NB4 (cell line): ENCODE measurements at regions not wholly inside any gene's neighbourhood (a gene's known extent, or its start where the extent isn't known, plus 50 kb on each side); places are given as distances from the start of the nearest gene placed in this dataset.

Experiments
- DNase-seq: peaks from one replicate; pipeline ENCODE4 v3.0.0; 2010; ENCODE audit warnings: low read depth
- H3K4me3 ChIP-seq: one replicate; pipeline ENCODE4 v1.5.1; 2011; ENCODE audit warnings: mild to moderate bottlenecking, low read depth, low read length, moderate library complexity
- MYC ChIP-seq: IDR thresholded peaks from 2 replicates; pipeline ENCODE4 v1.6.1; 2011; ENCODE audit warnings: low read depth, low read length
- POLR2A ChIP-seq: IDR thresholded peaks from 2 replicates; pipeline ENCODE4 v1.6.1; 2011; ENCODE audit warnings: mild to moderate bottlenecking; ENCODE audit not compliant: insufficient read length; ENCODE audit errors: extremely low read depth
- TF ChIP-seq, protein P1 (sequence below): IDR thresholded peaks from 2 replicates; pipeline ENCODE4 v1.6.1; 2011; ENCODE audit warnings: low read depth, low read length
- TF ChIP-seq, protein P2 (sequence below): IDR thresholded peaks from one replicate; pipeline ENCODE4 v1.5.1; 2012; ENCODE audit warnings: low read depth, low read length

DNA sequence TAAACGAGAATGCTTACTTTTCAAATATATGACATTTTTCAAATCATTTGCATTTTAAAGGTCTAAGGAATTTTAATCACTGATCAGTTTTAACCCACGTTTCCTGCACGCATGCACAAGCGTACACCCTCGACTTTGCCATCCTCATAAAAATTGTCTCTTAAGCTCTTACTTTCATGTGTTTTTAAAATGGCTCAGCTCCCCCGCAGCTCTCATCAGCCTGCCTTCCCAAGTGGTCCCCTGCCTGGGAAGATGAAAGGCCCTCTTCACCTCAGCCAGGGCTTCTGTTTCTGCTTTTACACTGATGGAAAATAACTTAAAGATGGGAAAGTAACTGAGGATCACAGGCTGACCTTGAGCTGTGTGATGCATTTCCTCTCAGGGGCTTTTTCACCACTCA, 131.6 kb upstream of the LSM8 start:
- no peak for TF ChIP-seq MYC
- TF ChIP-seq, protein P1, sequence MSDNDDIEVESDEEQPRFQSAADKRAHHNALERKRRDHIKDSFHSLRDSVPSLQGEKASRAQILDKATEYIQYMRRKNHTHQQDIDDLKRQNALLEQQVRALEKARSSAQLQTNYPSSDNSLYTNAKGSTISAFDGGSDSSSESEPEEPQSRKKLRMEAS = no peak
- TF ChIP-seq, protein P2, sequence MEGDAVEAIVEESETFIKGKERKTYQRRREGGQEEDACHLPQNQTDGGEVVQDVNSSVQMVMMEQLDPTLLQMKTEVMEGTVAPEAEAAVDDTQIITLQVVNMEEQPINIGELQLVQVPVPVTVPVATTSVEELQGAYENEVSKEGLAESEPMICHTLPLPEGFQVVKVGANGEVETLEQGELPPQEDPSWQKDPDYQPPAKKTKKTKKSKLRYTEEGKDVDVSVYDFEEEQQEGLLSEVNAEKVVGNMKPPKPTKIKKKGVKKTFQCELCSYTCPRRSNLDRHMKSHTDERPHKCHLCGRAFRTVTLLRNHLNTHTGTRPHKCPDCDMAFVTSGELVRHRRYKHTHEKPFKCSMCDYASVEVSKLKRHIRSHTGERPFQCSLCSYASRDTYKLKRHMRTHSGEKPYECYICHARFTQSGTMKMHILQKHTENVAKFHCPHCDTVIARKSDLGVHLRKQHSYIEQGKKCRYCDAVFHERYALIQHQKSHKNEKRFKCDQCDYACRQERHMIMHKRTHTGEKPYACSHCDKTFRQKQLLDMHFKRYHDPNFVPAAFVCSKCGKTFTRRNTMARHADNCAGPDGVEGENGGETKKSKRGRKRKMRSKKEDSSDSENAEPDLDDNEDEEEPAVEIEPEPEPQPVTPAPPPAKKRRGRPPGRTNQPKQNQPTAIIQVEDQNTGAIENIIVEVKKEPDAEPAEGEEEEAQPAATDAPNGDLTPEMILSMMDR = no peak
- no peak for TF ChIP-seq POLR2A
- no peak overlapping the region for H3K4me3 ChIP-seq
- no peak for DNase-seq

DNA sequence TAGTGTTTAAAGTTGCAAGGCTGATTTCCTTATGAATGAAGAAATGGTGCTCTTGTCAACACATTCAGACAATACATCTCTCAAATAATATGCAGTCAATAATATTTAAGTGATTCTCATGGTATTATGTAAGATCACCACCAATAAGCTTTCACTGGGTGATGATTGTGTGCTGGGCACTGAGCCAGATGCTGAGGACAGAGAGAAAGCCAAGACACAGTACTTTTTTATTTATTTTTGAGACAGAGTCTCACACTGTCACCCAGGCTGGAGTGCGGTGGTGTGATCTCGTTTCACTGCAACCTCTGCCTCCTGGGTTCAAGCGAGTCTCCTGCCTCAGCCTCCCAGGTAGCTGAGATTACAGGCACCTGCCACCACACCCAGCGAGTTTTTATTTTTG, 130.6 kb upstream of the LSM8 start:
- no peak for DNase-seq
- no peak overlapping the region for H3K4me3 ChIP-seq
- TF ChIP-seq, protein P1 = no peak
- TF ChIP-seq POLR2A = no peak
- TF ChIP-seq MYC = no peak
- TF ChIP-seq, protein P2 = no peak

DNA sequence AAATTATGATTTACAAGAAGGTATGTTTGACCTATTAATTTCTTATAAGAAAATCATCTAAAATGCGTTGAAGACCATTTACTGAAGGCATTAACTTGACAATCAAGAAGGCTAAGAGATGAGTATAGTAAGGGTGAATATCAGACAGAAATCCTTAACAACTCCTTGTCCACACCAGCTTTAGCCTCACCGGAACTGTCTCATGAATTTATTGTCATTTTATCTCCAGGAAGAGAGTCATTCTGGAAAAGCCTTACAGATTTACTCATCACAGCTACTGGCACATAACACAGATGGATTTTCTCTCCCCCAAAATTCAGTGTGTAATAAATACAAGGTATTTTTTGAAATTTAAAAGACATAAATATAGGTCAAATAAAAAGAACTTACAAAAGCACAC, 129.4 kb upstream of the LSM8 start:
- TF ChIP-seq, protein P2 = no peak
- TF ChIP-seq, protein P1 = no peak
- TF ChIP-seq POLR2A (no peak), MYC (no peak)
- DNase-seq = no peak

DNA sequence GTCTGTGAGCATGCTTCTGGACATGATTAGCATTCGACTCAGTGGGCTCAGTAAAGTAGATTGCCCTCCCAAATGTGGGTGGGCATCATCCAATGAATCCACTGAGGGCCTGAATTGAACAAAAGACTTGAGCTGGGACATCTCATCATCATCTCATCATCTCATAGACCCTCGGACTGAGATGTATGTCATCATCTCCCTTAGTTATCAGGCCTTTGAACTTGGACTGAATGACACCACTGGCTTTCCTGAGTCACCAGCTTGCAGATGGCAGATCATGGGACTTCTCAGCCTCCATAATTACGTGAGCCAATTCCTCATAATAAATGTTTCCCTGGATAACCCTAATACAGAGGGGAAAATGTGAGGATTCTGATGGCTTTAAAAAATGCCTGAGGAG, 128.3 kb upstream of the LSM8 start:
- no peak overlapping the region for H3K4me3 ChIP-seq
- DNase-seq = no peak
- no peak for TF ChIP-seq POLR2A
- TF ChIP-seq, protein P2 = no peak
- TF ChIP-seq, protein P1 = no peak

More for the DNA sequence above, 129.4 kb upstream of the LSM8 start:
- H3K4me3 ChIP-seq = no peak overlapping the region

DNA sequence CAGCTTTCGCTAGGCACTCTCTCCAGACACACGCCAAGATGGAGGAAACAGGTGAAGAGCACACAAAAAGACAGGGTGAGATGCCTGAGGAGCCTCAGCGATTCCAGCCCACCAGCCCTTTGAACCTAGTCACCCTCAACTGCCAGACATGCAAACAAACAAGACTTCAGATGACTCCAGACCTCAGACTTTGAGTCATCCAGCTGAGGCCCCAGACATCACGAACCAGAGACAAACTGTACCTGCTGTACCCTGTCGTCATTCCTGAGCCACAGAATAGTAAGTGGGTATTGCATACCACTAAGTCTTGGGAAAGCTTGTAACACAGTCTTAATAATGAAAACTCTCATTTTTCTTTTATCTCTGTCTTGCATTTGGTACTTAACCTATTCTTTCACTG, 126.6 kb upstream of the LSM8 start:
- DNase-seq = no peak
- no peak overlapping the region for H3K4me3 ChIP-seq
- TF ChIP-seq, protein P2 = no peak
- TF ChIP-seq, protein P1 = no peak
- TF ChIP-seq POLR2A (no peak), MYC (no peak)

DNA sequence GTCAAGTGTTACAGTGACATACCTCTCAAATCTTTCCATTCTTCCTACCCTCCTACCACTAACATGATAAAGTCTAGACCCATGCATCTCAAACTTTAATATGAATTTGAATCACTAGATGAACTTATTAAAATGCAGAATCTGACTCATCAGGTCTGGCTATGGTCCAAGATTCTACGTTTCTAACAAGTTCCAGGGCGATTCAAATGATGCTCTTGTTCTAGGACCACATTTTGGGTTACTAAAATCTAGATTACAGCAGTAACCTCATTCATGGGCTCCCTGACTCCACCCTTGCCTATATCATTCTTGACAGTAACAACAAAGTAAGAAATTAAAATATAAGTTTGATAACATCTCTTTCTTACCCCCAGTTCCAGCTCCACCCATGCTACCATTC, 124.8 kb upstream of the LSM8 start:
- DNase-seq = no peak
- TF ChIP-seq, protein P2 = no peak
- no peak for TF ChIP-seq POLR2A
- TF ChIP-seq MYC = no peak
- TF ChIP-seq, protein P1 = no peak
- H3K4me3 ChIP-seq = no peak overlapping the region
